ENCODE measurements at regions not wholly inside any gene's neighbourhood (a gene's known extent, or its start where the extent isn't known, plus 50 kb on each side); places are given as distances from the start of the nearest gene placed in this dataset.

DNA sequence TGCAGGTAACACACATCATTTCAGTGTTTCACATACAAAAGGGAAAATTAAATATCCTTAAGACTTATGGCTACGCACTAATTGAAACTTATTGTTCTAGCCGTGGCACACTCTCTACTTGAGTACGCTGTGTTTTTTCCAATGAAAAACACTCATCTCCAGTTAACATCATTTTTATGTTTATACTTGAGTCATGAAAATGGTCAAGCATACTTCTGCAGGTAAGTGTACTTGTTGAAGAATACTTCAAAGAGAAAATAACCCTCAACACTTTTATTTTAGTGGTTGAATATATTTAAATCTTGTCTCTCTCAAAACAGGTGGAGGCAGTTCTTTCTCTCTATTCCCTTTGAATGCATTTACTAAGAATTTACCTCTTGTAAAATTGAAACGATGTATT is 538.7 kb upstream of the PCDH7 start:
- TF ChIP-seq CTCF (conservative IDR thresholded peaks at IDR 0.05; ENCODE audit: low read length): no peak
- TF ChIP-seq EZH2phosphoT487 (IDR thresholded peaks at IDR 0.05; ENCODE audit: borderline replicate concordance, low read depth, low read length): no peak
